ENCODE measurements at regions not wholly inside any gene's neighbourhood (a gene's known extent, or its start where the extent isn't known, plus 50 kb on each side); places are given as distances from the start of the nearest gene placed in this dataset.

- TF ChIP-seq CTCF (conservative IDR thresholded peaks at IDR 0.05; ENCODE audit: low read depth in 2 of 2) (no peak), REST (IDR thresholded peaks at IDR 0.05; ENCODE audit: unreplicated experiment) (no peak), POLR2AphosphoS5 (IDR thresholded peaks at IDR 0.05; ENCODE audit: low read depth) (no peak), EZH2phosphoT487 (IDR thresholded peaks at IDR 0.05; ENCODE audit: unreplicated experiment) (no peak), NANOG (IDR thresholded peaks at IDR 0.05; ENCODE audit: borderline replicate concordance) (no peak), EZH2 (IDR thresholded peaks at IDR 0.05; ENCODE audit: low read depth, unreplicated experiment) (no peak), JUNB (IDR thresholded peaks at IDR 0.05; ENCODE audit: unreplicated experiment) (no peak), ZNF114 (CRISPR knock-in tag; IDR thresholded peaks at IDR 0.05) (no peak), ETS1 (IDR thresholded peaks at IDR 0.05) (no peak), CREB1 (CRISPR knock-in tag; IDR thresholded peaks at IDR 0.05; ENCODE audit: low read depth) (no peak)
Observed at GRCh38 chr20:57977569-57977968, 250.9 kb downstream of the ANKRD60 start.
